ENCODE measurements at regions not wholly inside any gene's neighbourhood (a gene's known extent, or its start where the extent isn't known, plus 50 kb on each side); places are given as distances from the start of the nearest gene placed in this dataset.

DNA sequence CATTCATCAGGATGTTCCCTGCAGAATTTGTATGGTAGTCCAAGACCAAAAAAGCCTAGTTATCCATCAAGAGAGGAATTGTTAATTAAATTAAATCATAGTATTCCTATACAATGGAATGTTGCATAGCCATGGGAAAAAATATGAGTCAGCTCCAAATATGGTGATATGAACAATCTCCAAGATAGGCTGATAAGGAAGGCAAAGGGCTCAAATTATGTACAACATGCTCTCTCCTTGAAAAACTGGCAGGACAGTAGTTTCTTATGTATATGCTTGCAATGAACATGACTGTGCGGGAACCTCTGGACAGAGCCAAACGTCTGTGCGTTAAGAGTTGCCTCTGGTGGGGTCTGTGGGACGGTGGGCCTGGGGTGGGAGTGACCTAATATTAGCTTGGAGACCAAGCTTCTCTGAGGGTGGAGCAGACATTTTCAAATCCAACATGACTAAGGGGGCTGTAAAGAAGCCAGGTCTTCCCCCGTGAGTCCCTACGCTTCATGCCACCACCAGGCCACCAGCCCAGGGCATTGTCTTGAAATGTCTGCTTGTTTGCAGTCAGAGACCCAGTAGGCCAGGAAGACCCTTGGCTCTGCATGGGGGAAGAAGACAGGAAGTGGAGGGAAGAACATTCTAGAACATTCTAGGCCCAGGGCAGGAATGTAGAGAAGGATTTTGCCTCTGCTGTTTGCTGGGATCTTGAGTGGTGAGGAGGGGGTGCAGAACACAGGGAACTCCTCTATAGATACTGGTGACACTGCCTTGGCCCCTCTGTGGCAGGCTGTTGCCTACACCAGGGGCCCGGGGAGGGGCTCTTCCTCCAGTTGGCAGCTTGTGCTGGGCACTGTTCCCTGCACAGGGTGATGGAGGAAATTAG, 244.0 kb upstream of the HS6ST1 start:
- TF ChIP-seq, protein P1, sequence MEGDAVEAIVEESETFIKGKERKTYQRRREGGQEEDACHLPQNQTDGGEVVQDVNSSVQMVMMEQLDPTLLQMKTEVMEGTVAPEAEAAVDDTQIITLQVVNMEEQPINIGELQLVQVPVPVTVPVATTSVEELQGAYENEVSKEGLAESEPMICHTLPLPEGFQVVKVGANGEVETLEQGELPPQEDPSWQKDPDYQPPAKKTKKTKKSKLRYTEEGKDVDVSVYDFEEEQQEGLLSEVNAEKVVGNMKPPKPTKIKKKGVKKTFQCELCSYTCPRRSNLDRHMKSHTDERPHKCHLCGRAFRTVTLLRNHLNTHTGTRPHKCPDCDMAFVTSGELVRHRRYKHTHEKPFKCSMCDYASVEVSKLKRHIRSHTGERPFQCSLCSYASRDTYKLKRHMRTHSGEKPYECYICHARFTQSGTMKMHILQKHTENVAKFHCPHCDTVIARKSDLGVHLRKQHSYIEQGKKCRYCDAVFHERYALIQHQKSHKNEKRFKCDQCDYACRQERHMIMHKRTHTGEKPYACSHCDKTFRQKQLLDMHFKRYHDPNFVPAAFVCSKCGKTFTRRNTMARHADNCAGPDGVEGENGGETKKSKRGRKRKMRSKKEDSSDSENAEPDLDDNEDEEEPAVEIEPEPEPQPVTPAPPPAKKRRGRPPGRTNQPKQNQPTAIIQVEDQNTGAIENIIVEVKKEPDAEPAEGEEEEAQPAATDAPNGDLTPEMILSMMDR (CRISPR knock-in tag; IDR thresholded peaks at IDR 0.05) = no peak
- TF ChIP-seq MTA3 (CRISPR knock-in tag; IDR thresholded peaks at IDR 0.05) (no peak), SP4 (CRISPR knock-in tag; IDR thresholded peaks at IDR 0.05) (no peak), JUND (CRISPR knock-in tag; IDR thresholded peaks at IDR 0.05) (no peak), ZNF260 (CRISPR knock-in tag; IDR thresholded peaks at IDR 0.05; ENCODE audit: borderline replicate concordance, low read depth) (no peak), GTF2F1 (IDR thresholded peaks at IDR 0.05; ENCODE audit: low read length) (no peak), CHD2 (IDR thresholded peaks at IDR 0.05; ENCODE audit: low read depth, low read length) (no peak), ZNF510 (CRISPR knock-in tag; IDR thresholded peaks at IDR 0.05; ENCODE audit: low read depth) (no peak), RXRB (CRISPR knock-in tag; IDR thresholded peaks at IDR 0.05; ENCODE audit: borderline replicate concordance) (no peak), ZNF75D (CRISPR knock-in tag; IDR thresholded peaks at IDR 0.05; ENCODE audit: borderline replicate concordance) (no peak), SALL1 (CRISPR knock-in tag; IDR thresholded peaks at IDR 0.05) (no peak)
- TF ChIP-seq, protein P2, sequence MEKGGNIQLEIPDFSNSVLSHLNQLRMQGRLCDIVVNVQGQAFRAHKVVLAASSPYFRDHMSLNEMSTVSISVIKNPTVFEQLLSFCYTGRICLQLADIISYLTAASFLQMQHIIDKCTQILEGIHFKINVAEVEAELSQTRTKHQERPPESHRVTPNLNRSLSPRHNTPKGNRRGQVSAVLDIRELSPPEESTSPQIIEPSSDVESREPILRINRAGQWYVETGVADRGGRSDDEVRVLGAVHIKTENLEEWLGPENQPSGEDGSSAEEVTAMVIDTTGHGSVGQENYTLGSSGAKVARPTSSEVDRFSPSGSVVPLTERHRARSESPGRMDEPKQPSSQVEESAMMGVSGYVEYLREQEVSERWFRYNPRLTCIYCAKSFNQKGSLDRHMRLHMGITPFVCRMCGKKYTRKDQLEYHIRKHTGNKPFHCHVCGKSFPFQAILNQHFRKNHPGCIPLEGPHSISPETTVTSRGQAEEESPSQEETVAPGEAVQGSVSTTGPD (CRISPR knock-in tag; IDR thresholded peaks at IDR 0.05) = no peak
- TF ChIP-seq, protein P3, sequence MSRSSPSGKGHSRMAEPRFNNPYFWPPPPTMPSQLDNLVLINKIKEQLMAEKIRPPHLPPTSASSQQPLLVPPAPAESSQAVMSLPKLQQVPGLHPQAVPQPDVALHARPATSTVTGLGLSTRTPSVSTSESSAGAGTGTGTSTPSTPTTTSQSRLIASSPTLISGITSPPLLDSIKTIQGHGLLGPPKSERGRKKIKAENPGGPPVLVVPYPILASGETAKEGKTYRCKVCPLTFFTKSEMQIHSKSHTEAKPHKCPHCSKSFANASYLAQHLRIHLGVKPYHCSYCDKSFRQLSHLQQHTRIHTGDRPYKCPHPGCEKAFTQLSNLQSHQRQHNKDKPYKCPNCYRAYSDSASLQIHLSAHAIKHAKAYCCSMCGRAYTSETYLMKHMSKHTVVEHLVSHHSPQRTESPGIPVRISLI (CRISPR knock-in tag; IDR thresholded peaks at IDR 0.05; ENCODE audit: borderline replicate concordance) = no peak
